IMR-90 (cell line): ENCODE measurements at regions not wholly inside any gene's neighbourhood (a gene's known extent, or its start where the extent isn't known, plus 50 kb on each side); places are given as distances from the start of the nearest gene placed in this dataset.

Source experiments
- ATAC-seq: fragments of 200-7000 bp; cut with Tn5 transposase; 2 replicates; pipeline ENCODE4 v1.9.1; 2020; ENCODE audit warnings: low read depth, mild to moderate bottlenecking, moderate library complexity
- BruUV-seq: library from RNA; stranded (reverse); fragments of 400-500 nt; replicated peaks from 2 replicates; lab custom pipeline; 2021; lab: Mats Ljungman, UMichigan
- CTCF ChIA-PET: fragments of 300-600 bp; formaldehyde crosslinking; extraction: SDS; loops from one replicate; lab custom pipeline; 2021; ENCODE audit warnings: antibody characterized with exemption; lab: Yijun Ruan, JAX
- POLR2A ChIA-PET: fragments of 300-600 bp; sonication (Branson Sonifier 250); formaldehyde crosslinking; loops from one replicate; lab custom pipeline; 2022; ENCODE audit warnings: antibody characterized with exemption; ENCODE audit not compliant: unreplicated experiment; lab: Charles Lee
- DNase-seq: peaks from one replicate; pipeline ENCODE4 v3.0.0; 2013
- H2AFZ ChIP-seq: replicated peaks from 2 replicates; pipeline ENCODE3; 2013; ENCODE audit warnings: low read length, mild to moderate bottlenecking; ENCODE audit not compliant: poor library complexity
- H2AK5ac ChIP-seq: 2 replicates; pipeline ENCODE4 v1.6.1; 2013; ENCODE audit warnings: low read depth, low read length, inconsistent platforms
- H2AK9ac ChIP-seq: replicated peaks from 2 replicates; pipeline ENCODE3; 2013; ENCODE audit warnings: mild to moderate bottlenecking, low read depth, low read length, moderate library complexity; ENCODE audit not compliant: poor library complexity
- H2BK120ac ChIP-seq: 2 replicates; pipeline ENCODE4 v1.6.1; 2013; ENCODE audit warnings: low read depth, low read length, inconsistent platforms
- H2BK15ac ChIP-seq: 3 replicates; pipeline ENCODE4 v1.6.1; 2013; ENCODE audit warnings: low read depth, low read length, inconsistent platforms
- H2BK20ac ChIP-seq: 2 replicates; pipeline ENCODE4 v1.6.1; 2013; ENCODE audit warnings: low read depth, mild to moderate bottlenecking, inconsistent platforms, low read length, moderate library complexity
- H2BK5ac ChIP-seq: 2 replicates; pipeline ENCODE4 v1.6.1; 2013; ENCODE audit warnings: mild to moderate bottlenecking, low read depth, low read length, inconsistent platforms; ENCODE audit not compliant: poor library complexity, severe bottlenecking
- H3K14ac ChIP-seq: replicated peaks from 2 replicates; pipeline ENCODE4 v1.6.1; 2013; ENCODE audit warnings: low read depth, low read length, inconsistent platforms
- H3K18ac ChIP-seq: 2 replicates; pipeline ENCODE4 v1.6.1; 2013; ENCODE audit warnings: low read depth, low read length, control low read depth
- H3K23ac ChIP-seq: 2 replicates; pipeline ENCODE4 v1.6.1; 2013; ENCODE audit warnings: low read depth, low read length, inconsistent platforms
- H3K27ac ChIP-seq: 2 replicates; pipeline ENCODE4 v1.5.1; 2013; ENCODE audit warnings: mild to moderate bottlenecking, control low read depth, low read length; ENCODE audit not compliant: insufficient read depth
- H3K27me3 ChIP-seq: 2 replicates; pipeline ENCODE4 v1.6.1; 2013; ENCODE audit warnings: low read length; ENCODE audit not compliant: control insufficient read depth, insufficient read depth
- H3K36me3 ChIP-seq: 2 replicates; pipeline ENCODE4 v1.6.1; 2013; ENCODE audit warnings: low read length, mixed read lengths; ENCODE audit not compliant: control insufficient read depth, insufficient read depth
- H3K4ac ChIP-seq: 2 replicates; pipeline ENCODE4 v1.6.1; 2013; ENCODE audit warnings: low read depth, low read length, inconsistent platforms
- H3K4me1 ChIP-seq: 2 replicates; pipeline ENCODE4 v1.6.1; 2013; ENCODE audit warnings: low read length, mixed read lengths; ENCODE audit not compliant: control insufficient read depth, insufficient read depth
- H3K4me2 ChIP-seq: 2 replicates; pipeline ENCODE4 v1.6.1; 2013; ENCODE audit warnings: low read depth, mild to moderate bottlenecking, control low read depth, low read length, moderate library complexity
- H3K4me3 ChIP-seq: 2 replicates; pipeline ENCODE4 v1.5.1; 2013; ENCODE audit warnings: low read depth, mild to moderate bottlenecking, control low read depth, low read length, moderate library complexity; ENCODE audit not compliant: insufficient read depth
- H3K56ac ChIP-seq: 2 replicates; pipeline ENCODE4 v1.6.1; 2013; ENCODE audit warnings: low read length, inconsistent platforms; ENCODE audit not compliant: insufficient read depth; ENCODE audit errors: extremely low read depth
- H3K79me1 ChIP-seq, 2 experiments: 2 replicates each; pipeline ENCODE4 v1.6.1; 2013; ENCODE audit warnings: low read length in 2 of 2, inconsistent platforms in 1 of 2, low read depth in 1 of 2
- H3K9ac ChIP-seq: 2 replicates; pipeline ENCODE4 v1.6.1; 2013; ENCODE audit warnings: low read depth, low read length, control low read depth
- H3K9me1 ChIP-seq: 2 replicates; pipeline ENCODE4 v1.6.1; 2013; ENCODE audit warnings: low read length, inconsistent platforms; ENCODE audit not compliant: insufficient read depth
- H3K9me3 ChIP-seq: 2 replicates; pipeline ENCODE4 v1.6.1; 2013; ENCODE audit warnings: low read length; ENCODE audit not compliant: control insufficient read depth, insufficient read depth
- H4K20me1 ChIP-seq: 2 replicates; pipeline ENCODE4 v1.6.1; 2013; ENCODE audit warnings: low read length, inconsistent platforms; ENCODE audit not compliant: insufficient read depth
- H4K5ac ChIP-seq: 2 replicates; pipeline ENCODE4 v1.6.1; 2013; ENCODE audit warnings: mild to moderate bottlenecking, low read depth, low read length, control low read depth
- H4K8ac ChIP-seq, 2 experiments: 2 replicates each; pipeline ENCODE4 v1.6.1; 2013; ENCODE audit warnings: low read depth in 2 of 2, low read length in 2 of 2, control low read depth in 1 of 2, inconsistent platforms in 1 of 2
- H4K91ac ChIP-seq: 2 replicates; pipeline ENCODE4 v1.6.1; 2013; ENCODE audit warnings: low read depth, low read length, inconsistent platforms; ENCODE audit not compliant: insufficient read depth
- CEBPB ChIP-seq: IDR thresholded peaks from 2 replicates; pipeline ENCODE4 v1.6.1; 2012; ENCODE audit warnings: low read depth, low read length, improper control_type of control experiment
- ELK1 ChIP-seq: fragments of 150-350 bp; IDR thresholded peaks from 2 replicates; pipeline ENCODE4 v1.6.1; 2016; ENCODE audit warnings: low read depth, mild to moderate bottlenecking, low read length, moderate library complexity, borderline replicate concordance
- MAZ ChIP-seq: IDR thresholded peaks from 2 replicates; pipeline ENCODE4 v1.6.1; 2012; ENCODE audit warnings: low read depth, mild to moderate bottlenecking, low read length, improper control_type of control experiment, moderate library complexity, borderline replicate concordance
- MXI1 ChIP-seq: IDR thresholded peaks from 2 replicates; pipeline ENCODE4 v1.6.1; 2012; ENCODE audit warnings: low read depth, mild to moderate bottlenecking, low read length, moderate library complexity, borderline replicate concordance
- POLR2A ChIP-seq: IDR thresholded peaks from 2 replicates; pipeline ENCODE4 v1.6.1; 2012; ENCODE audit warnings: mild to moderate bottlenecking, low read depth, low read length
- SMC3 ChIP-seq: fragments of 150-350 bp; IDR thresholded peaks from 2 replicates; pipeline ENCODE4 v1.6.1; 2016; ENCODE audit warnings: low read depth, mild to moderate bottlenecking, antibody characterized with exemption, low read length, moderate library complexity
- USF2 ChIP-seq: fragments of 150-350 bp; IDR thresholded peaks from 2 replicates; pipeline ENCODE4 v1.6.1; 2017; ENCODE audit warnings: mild to moderate bottlenecking, antibody characterized with exemption, low read length, low read depth
- WGBS, 2 experiments: methylation state at CpG; one replicate each; pipeline versions ENCODE4 v1.1.5 to v1.1.7; 2013; ENCODE audit warnings: missing lambda C conversion rate in 2 of 2; ENCODE audit not compliant: insufficient read length in 1 of 2; ENCODE audit errors: extremely low coverage in 2 of 2; 5-methylcytosine and 5-hydroxymethylcytosine counted together
- dilution Hi-C: fragments of 300-500 bp; cut with HindIII; formaldehyde crosslinking; loops from one replicate; pipeline ENCODE4 v1.14.3; 2018; ENCODE audit warnings: low sequenced_read_pairs; ENCODE audit not compliant: unreplicated experiment
- in situ Hi-C: fragments of 300-500 bp; cut with MboI; formaldehyde crosslinking; loops from 3 replicates; pipeline ENCODE4 v1.14.3; 2019; ENCODE audit warnings: low sequenced_read_pairs, inconsistent platforms, mixed read lengths
- intact Hi-C: fragments of 100-400 bp; cut with micrococcal nuclease; formaldehyde crosslinking; loops from 2 replicates; pipeline ENCODE4 v1.10.0; 2022

- Histone ChIP-seq H2AK9ac (no peak overlapping the region), H4K20me1 (no peaks in the 10 kb centered on the region), H2BK20ac (no peak overlapping the region), H3K14ac (no peak overlapping the region), H3K4me3 (no peak overlapping the region), H3K79me1 (no peaks in the 10 kb centered on the region), H3K4me2 (no peak overlapping the region), H2AFZ (no peak overlapping the region), H3K23ac (no peak overlapping the region), H3K4ac (no peak overlapping the region), H2BK5ac (no peak overlapping the region), H3K9me1 (no peaks in the 10 kb centered on the region), H3K27ac (no peak overlapping the region), H3K4me1 (no peaks in the 10 kb centered on the region), H3K36me3 (no peaks in the 10 kb centered on the region), H3K56ac (no peak overlapping the region), H4K8ac (no peak overlapping the region), H3K9ac (no peak overlapping the region), H2BK120ac (no peak overlapping the region), H2BK15ac (no peak overlapping the region), H4K5ac (no peak overlapping the region), H2AK5ac (no peak overlapping the region), H4K91ac (no peak overlapping the region), H3K27me3 (no peaks in the 10 kb centered on the region), H3K9me3 (peaks cover 18% of the 10 kb centered on the region), H3K18ac (no peak overlapping the region)
- intact Hi-C loops: loop anchor here (1.0 kb wide), 1 partner anchor 13 kb away; no protein-coding TSS in a partner anchor
- ATAC-seq (no peak), DNase-seq (no peak)
- dilution Hi-C loops: no loop called here
- in situ Hi-C loops: no loop called here
- no TSS peak for BruUV-seq
- CTCF ChIA-PET: no interaction called here
- WGBS, 2 experiments: no CpG with 5 or more reads among the region's 8 CpGs
- TF ChIP-seq SMC3 (no peak), CEBPB (no peak), ELK1 (no peak), MXI1 (no peak), USF2 (no peak), MAZ (no peak), POLR2A (no peak)
- POLR2A ChIA-PET: no interaction called here
Observed at GRCh38 chr2:4134551-4135550, 431.5 kb downstream of the DCDC2C start.
